HG03139 (cell line): ENCODE measurements at regions not wholly inside any gene's neighbourhood (a gene's known extent, or its start where the extent isn't known, plus 50 kb on each side); places are given as distances from the start of the nearest gene placed in this dataset.
"Not testable (repeated sequence)": the region's sequence is repeated elsewhere in the genome, so short reads cannot be mapped to it uniquely, and the experiment has no call there.

Source experiments
- ATAC-seq: cut with Tn5 transposase; IDR thresholded peaks from one replicate; pipeline ENCODE4 v1.9.1; 2021; ENCODE audit not compliant: unreplicated experiment

DNA sequence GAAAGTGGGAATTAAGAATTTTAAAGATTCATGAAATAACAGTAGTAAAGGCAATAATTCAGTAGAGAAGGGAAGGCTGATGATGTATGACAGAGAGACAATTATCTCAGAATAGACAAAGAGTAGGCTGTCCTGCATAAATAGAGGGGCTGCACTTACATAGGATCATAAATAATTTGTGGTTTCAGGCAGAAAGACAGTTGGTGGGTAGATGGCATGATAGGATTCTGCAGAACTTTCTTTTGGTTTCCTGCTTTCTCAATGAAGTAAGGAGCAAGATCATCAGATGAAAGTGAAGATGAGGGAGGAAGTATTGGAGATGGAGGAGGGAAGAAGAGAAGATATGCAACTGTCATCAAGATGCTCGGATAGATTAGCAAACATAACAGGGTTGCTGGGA lies 604.9 kb upstream of the ZFP42 start:
- ATAC-seq: no peak

GRCh38 chr4:187393531-187394344 lies 601.8 kb upstream of the ZFP42 start:
- ATAC-seq: no peak

DNA sequence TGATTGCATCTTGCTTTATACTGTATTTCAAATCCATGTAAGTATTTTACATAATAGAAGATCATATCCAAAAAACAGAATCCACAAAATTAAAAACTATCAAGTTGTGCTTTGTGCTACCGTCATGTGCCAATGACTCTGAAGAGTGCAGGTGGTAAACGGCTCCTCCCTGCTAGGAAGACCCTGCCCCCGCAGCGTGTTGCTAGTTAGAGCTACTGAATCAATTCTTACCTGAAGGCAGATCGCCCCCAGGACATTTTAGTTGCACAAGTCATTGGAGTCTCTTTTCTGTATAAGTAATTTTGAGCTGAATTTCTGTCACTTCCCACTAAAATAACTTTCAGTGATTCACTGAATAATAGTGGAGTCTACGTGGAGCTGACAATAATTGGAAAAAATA lies 599.5 kb upstream of the ZFP42 start:
- no peak for ATAC-seq

- not testable (repeated sequence) for ATAC-seq
Measured at GRCh38 chr4:187408447-187408846, 587.1 kb upstream of the ZFP42 start.

DNA sequence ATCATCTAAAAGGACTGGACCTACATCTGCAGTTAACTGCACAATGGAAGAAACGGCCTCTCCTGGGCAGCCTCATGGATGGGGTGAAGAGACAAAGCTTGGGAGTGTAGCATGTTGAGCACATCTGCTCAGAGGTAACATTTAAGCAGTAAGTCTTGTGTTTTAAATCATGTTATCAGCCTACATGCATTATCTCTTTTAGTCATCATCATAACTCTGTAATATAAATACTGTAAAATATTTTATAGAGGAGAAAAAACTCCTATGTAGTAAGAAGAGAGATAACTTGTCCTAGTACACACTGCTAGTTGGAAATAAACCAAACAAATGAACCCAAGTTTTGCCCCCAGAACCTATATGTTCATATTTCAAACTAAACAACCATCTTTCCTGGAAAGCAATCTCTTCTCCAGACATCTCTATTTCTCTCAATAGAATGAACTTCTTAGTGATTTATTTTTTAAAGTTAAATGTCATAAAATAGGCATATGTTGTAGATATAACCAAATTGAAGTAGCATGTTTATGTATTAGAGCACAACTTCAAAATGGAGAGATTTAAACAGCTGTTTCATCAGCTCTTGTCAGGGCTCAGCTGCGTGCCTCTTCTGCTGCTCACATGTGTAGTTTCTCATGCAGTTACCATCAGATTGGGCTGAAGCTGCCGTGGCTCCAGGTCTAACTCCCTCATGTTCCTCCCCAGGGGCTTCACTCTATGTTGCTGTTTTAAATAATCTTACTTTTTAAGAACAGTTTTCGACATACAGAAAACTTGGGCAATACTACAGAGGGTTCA lies 581.8 kb upstream of the ZFP42 start:
- ATAC-seq: no peak

- ATAC-seq: no peak
Measured at GRCh38 chr4:187414716-187415115, 580.9 kb upstream of the ZFP42 start.

DNA sequence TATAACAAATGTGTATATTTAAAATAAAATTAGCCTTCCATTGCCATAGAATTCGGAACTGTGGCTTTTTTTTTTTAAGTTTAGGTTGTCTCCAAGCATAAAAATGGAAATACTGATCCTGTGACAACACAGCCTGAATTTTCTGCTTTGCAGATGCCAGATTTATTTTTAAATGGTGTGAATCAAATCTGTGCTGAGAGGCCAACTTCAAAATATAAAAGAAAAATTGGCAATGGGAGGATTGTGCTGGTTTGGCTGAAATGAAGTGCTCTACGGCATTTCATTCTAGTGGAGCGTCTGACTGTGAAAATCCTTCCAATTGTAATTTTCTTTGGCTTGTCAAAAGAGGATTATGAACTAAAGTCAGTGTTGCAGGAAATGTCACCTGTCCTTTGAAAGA lies 580.3 kb upstream of the ZFP42 start:
- no peak for ATAC-seq

- no peak for ATAC-seq
Measured at GRCh38 chr4:187416216-187416615, 579.4 kb upstream of the ZFP42 start.

- ATAC-seq: no peak
Measured at GRCh38 chr4:187417721-187418120, 577.9 kb upstream of the ZFP42 start.

DNA sequence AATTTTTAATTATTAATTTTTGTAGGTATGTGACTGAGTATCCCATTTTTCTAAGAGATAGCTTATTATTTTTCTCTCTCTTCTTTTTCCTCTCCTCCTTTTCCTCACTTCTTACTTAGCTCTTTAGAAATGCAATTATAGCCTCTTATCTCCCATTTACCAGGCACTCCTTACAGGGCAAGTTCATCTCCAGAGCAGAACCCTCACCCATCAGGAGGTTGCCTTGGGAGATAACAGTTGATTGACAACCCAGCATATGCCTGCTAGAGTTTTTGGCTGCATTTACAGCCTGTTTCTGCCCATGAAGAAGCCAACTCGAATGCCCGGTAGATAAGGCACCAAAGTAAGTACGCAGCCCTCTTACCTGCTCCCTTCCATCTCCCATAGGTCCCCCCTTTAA lies 572.9 kb upstream of the ZFP42 start:
- no peak for ATAC-seq

- ATAC-seq: no peak
Measured at GRCh38 chr4:187424636-187425035, 570.9 kb upstream of the ZFP42 start.

DNA sequence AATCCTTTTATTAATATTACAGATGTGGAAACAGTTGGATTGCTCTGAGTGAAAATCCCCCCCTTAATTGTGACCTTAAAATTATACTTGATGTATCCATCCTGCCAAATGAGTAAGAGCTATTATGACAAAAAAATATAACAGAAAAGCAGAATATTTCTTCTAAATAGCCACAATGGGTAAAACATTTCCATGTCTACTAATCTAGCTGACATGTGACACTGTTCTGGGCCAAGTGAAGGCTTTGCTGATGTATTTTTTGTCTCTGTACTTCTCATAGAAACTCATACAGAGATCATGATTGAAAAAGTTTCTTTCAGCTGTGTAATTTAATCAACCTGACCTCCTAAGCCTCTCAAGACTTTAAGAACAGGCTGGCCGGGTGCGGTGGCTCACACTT lies 569.1 kb upstream of the ZFP42 start:
- ATAC-seq: no peak

DNA sequence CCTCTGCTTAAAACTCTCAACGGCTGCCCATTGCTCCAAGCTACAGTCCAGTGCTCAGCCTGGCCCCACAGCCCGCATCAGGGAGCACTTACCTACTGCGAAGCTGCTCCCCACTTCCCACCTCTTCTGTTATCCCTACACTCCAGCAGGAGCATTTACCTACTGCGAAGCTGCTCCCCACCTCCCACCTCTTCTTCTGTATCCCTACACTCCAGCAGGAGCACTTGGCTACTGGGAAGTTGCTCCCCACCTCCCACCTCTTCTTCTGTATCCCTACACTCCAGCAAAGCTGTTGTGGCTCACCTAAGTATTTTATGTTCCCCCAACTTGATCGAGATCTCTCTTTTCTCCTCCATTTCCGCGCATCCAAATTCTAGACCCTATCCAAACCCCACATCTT lies 563.3 kb upstream of the ZFP42 start:
- ATAC-seq: no peak

GRCh38 chr4:187433141-187433540 lies 562.4 kb upstream of the ZFP42 start:
- ATAC-seq: no peak

- ATAC-seq: no peak
Measured at GRCh38 chr4:187436251-187436650, 559.3 kb upstream of the ZFP42 start.

DNA sequence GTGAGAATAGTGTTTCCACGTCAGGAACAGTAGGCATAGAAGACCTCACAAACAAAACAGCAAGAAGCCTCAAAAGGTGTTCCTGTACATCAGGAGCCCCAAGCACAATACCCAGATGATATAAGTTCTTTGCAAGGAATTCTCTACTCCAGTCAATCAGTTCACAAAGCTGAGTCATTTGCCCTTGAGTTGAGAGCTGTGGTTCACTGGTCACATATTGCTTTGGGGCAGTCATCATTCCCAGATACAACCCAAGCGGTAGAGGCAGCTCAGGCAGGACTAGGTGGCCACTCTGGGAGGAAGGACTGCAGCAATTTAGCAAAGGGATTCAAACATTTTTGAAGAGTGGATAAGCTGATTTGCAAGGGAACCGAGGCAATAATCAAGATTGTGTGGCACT lies 551.5 kb upstream of the ZFP42 start:
- no peak for ATAC-seq

DNA sequence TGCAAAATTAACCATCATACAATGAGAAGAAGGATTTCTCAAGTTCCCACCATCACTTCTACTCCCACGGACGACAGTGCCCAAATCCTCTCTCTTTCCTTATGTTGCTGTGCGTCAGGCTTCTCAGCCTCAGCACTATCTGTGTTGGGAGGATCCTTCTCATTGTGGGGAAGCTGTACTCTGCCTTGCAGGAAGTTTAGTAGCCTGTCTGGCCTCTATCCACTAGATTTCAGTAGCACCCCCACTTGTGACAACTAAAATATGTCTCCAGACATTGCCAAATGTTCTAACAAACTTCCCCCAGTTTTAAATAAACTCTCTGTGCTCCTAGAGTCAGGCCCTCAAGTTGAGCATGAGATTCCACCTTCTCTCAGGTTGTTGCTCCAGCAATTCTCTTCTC lies 545.9 kb upstream of the ZFP42 start:
- no peak for ATAC-seq

DNA sequence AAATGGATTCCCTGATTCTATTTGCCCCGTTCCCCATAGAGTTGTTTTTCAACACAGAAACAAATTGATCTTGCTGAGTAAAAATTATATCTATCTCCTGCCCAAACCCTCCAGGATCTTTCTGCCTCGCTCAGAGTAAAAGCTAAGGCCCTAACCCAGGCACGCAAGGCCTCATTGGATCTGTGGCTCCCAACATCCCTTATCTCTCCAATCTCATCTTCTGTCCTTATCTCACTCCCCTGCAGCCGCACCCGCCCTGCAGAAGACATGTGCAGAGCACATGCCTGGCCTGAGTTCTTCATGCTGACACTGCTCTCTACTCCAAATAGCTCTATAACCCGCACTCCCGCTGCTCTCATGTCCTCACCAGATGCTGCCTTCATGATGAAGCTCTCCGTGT lies 543.8 kb upstream of the ZFP42 start:
- no peak for ATAC-seq

DNA sequence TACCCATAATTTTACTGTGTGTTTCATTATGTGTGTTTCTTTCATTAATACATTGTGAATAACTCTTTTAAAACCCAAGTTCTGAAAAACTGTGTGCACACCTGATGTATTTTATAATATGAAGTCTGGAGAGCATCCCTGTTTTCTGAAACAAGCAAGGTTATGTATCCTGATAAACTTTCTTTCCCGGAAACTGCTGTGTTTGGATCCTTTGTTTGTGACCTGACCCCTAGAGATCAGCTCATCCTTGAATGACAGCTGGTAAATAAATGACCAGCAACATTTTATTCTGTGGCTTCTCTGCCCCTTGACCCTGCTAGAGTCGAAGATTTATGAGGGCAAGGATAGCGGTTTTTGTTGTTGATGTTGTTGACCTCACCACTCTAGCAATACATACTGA lies 535.6 kb upstream of the ZFP42 start:
- ATAC-seq: no peak

DNA sequence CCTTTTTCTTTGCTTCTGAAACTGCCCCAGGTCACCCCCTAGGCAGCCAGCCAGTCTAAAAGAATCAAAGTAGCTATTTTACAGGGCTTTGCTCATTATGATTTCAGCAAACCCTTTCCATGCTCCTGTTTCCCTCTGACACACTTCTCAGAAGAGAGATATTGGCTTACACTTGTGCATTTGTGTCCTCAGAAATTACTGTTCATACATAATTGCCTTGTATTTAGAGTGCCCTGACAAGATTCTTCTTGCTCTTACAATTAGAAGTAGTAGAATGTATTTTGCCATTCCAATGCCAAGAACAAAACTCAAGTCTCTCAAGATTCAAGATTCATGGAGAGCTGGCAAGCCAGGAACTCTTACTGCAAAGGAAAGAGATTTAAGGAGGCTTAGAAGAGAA lies 531.0 kb upstream of the ZFP42 start:
- no peak for ATAC-seq

- no peak for ATAC-seq
Measured at GRCh38 chr4:187467224-187467623, 528.3 kb upstream of the ZFP42 start.

DNA sequence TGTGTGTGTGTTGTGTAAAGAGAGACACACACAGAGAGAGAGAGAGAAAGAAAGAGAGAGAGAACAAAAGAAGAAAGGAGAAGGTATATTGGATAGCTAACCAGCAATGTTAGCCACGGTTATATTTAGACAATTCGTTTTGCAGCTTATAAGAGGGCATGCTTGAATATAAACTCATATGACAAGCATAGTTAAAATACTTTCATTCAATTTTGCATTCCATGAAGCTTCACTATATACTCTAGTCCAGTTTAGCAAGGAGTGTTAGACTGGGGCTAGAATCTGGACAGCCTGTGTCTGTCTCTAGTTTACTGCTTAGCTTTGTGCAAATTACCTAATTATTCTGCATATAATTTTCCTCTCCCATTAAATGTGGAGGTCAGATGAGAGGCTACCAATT lies 525.9 kb upstream of the ZFP42 start:
- no peak for ATAC-seq
